GM04504 (cell line): ENCODE measurements at regions not wholly inside any gene's neighbourhood (a gene's known extent, or its start where the extent isn't known, plus 50 kb on each side); places are given as distances from the start of the nearest gene placed in this dataset.
"Not testable (repeated sequence)": the region's sequence is repeated elsewhere in the genome, so short reads cannot be mapped to it uniquely, and the experiment has no call there.

Source experiments
- DNase-seq: peaks from one replicate; pipeline ENCODE4 v3.0.0-alpha.2; 2012; ENCODE audit warnings: low read depth

DNA sequence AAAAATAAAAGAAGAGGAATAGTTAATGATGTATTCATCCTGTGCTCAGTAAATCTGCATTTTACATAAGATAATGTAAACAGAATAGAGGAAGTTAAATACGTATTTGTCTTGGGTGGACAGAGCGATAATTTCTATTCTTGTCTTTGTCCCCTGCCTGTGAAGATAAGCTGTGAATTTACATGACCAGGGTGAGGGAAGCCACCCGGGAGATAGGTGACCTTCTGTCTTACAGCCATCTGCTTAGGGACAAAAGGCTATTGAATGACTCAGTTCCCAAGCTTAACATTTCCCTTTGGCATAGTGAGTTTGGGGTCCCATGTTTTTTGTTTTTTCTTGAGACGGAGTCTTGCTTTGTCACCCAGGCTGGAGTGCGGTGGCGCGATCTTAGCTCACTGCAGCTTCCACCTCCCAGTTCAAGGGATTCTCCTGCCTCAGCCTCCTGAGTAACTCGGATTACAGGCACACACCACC lies 88.7 kb upstream of the KCTD7 start:
- DNase-seq, result no peak

DNA sequence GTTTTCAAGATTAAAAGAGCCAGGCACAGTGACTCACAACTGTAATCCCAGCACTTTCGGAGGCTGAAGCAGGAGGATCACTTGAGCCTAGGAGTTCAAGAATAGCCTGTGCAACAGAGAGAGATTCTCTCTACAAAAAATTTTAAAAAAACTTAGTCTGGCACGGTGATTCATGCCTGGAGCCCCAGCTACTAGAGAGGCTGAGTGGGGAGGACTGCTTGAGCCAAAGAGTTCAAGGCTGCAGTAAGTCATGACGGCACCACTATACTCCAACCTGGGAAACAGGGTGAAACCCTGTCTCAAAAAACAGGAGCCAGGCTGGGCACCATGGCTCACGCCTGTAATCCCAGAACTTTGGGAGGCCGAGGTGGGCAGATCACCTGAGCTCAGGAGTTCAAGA lies 86.6 kb upstream of the KCTD7 start:
- DNase-seq, result no peak

DNA sequence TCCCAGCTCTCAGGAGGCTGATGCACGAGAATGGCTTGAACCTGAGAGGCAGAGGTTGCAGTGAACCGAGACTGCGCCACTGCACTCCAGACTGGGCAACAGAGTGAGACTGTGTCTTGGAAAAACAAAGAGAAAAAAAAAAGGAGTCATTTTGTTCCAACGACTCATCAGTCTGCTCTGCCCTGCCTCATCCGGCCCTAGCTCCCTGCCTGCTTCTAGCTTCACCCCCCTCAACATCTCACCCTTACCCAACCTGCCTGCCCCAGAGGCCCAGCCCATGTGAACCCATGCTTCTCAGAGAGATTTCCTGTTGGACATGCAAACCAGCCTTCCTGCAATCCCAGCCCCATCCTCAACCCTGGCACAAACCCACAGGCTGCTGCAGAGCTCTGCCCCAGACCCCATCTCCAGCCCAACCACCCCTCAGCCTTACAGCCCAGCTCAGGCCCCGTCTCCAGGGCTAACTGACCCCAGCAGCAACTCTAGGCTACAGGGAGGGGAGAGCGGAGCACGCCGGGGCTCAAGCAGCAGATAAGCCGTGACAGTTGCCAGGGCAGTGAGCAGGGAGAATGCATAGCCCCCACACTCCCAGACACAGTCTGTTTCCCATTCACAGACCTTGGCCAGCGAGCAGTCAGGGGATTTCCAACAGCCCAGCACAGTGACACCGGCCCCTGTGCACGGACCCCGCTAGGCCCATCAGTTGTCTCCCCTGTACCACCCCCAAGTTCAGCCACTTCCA lies 86.0 kb upstream of the KCTD7 start:
- no peak for DNase-seq

DNA sequence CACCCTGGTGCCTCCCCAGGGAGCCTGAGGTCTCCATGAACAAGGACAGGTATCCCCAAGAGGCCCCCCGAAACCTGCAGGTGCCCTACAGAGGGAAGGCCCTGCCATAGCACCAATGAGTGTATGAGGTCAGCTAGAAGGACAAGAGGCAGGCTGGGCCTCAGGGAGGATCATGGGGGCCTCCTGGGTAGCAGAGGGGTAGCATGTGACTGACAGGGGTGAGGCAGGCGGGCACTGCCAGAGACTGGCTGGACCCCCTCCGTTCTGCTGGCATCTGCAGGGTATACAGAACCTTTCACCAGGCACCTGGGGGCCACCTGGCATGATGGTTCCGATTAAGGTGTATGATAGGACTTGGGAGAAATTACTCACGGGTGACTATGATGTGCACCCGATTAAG lies 79.2 kb upstream of the KCTD7 start:
- DNase-seq, result no peak

DNA sequence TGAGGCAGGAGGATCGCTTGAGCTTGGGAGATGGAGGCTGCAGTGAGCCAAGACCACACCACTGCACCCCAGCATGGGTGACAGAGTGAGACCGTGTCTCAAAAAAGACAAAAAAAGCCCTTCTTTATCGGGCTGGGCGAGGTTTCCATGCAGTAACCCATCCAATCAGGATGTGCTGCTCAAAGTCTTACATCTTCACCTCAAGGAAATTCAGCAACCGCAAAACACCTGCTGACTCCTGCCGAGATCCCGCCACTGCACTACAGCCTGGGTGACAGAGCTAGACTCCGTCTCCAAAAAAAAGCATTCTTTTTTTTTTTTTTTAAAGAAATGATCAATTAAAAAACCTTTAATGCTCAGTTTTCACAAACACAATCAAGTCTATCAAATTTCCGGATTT lies 75.7 kb upstream of the KCTD7 start:
- DNase-seq, result no peak

DNA sequence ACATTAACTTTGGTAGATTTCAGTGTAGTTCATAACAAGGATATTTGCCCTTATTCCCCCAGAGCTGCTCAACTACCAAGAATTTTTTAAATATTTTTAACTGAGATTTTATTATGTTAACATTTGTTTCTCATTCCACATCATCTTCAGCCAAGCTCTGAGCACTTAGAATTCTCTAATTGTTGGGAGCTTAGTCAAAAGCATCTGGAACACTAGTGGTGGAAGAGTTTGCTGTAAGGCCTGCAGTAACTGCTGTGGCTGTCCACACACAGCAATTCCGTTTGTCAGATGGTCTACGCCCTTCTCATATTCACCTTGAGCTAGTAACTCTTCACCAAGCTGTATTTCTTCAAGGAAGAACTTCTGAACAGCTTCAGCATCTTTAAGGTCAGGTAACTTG lies 75.0 kb upstream of the KCTD7 start:
- DNase-seq, result peak; percentile 62

DNA sequence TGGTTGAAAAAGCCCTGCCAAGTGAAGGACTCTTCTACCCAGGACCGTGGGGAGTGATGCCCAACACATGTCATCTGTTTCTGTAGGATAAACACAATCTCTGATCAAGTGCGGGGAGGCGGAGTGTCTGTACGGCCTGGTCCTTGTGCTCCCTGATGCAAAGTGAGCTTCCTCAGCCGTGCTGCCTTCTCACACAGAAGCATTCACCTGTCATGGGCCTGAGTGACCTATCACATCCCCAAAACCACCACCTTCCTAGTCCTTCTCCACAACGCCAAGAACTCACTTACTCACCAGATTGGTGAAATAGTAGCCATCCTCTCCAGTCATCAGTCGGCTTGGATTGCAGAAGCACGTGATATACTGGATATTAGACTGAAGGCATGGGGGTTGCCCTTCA lies 74.4 kb upstream of the KCTD7 start:
- not testable (repeated sequence) for DNase-seq

DNA sequence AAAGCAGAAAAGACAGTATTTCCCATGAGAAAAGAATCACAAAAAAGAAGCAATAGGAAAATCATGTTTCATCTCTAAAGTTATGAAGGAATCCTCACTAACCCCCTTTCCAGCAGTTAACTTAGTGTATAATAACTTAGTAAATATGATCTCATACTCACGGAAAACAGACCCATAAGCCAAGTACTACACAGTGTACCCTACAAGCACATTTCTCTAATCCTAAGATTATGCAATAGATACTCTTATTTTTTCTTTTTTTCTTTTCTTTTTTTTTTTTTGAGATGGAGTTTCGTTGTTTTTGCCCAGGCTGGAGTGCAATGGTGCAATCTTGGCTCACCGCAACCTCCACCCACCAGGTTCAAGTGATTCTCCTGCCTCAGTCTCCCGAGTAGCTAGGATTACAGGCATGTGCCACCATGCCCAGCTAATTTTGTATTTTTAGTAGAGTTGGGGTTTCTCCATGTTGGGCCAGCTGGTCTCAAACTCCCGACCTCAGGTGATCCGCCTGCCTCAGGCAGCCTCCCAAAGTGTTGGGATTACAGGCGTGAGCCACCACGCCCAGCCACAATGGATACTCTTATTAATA lies 73.7 kb upstream of the KCTD7 start:
- DNase-seq, result not testable (repeated sequence)

DNA sequence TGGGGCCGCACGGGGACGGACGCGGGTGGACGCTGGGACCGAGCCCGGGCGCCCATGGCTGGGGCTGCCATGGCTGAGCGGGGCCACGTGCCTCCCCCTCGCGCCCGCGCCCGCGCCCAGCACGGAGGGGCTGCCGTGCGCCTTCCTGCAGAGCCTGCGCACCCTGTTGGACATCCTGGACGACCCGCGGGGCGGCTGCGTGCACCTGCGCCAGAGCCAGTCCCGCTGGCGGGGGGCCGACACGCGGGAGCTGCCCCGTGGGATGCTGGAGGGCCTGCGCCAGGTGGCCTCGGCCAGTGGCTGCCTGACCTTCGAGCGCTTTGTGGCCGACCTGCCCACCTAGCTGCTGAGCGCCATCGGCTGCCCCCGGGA lies 72.5 kb upstream of the KCTD7 start:
- no peak for DNase-seq

DNA sequence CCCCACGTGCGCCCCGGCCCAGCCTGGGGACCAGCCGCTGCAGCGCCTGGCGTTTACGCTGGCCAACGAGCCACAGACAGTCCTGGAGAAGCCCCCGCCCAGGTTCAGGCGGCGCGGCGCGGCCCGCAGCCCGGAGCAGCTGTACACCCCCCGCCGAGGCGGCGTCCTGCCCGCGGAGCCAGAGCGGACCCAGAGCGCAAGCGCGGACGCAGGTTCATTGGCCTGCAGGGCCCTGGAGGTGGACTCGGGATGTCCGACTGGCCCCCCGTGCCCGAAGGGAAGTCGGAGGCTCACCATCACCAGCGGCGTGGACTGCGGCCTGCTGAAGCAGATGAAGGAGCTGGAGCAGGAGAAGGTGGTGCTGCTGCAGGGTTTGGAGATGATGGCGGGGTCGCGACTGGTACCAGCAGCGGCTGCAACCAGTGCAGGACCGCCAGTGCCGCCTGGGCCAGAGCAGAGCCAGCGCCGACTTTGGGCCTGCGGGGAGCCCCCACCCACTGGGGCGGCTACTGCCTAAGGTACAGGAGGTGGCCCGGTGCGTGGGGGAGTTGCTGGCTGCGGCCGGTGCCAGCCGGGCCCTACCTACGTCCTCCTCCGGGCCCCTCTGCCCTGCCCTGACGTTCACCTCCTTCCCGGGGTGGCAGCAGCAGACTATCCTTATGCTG lies 72.0 kb upstream of the KCTD7 start:
- no peak for DNase-seq

DNA sequence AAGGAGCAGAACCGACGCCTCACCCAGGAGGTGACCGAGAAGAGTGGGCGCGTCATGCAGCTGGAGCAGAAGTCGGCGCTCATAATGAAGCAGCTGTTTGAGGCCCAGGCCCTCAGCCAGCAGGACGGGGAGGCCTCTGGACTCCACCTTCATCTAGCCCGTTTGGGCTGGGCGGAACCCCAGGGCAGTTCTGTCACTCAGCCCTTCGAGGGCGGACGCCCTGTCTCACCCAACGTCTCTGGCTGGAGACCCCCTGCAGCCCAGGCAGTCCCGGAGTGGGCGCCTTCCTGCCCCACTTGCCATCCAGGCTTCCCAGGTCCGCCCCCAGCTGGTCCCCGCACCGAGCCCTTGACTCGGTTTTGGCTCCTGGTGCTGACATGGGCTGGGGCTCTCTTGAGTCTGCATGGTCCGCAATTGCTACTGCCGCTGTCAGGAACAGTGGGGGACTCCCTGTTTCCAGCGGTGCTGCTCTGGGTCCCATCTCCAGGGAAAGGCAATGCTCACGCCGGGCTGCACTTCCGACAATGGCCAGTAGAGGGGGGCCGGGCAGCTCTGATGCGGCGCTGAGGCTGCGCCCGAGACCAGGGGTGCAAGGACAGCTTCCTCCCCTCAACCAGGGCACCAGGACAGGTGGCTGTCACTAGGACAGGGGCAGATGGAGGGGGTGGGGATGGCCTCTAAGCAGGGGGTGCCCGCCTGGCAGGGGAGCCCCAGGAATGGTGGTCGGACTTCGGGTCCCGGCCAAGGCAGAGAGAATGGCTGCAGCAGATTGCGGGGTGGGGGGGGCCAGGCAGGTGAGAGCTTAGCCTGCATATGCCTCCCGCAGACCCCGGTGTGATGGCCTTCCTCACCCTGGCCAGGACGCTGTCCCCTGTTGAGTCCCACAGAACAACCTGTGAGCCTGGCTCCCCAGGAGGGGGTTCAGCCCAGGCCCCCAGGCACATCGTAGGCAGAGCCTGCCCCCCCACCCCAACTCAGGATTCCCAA lies 71.2 kb upstream of the KCTD7 start:
- no peak for DNase-seq

DNA sequence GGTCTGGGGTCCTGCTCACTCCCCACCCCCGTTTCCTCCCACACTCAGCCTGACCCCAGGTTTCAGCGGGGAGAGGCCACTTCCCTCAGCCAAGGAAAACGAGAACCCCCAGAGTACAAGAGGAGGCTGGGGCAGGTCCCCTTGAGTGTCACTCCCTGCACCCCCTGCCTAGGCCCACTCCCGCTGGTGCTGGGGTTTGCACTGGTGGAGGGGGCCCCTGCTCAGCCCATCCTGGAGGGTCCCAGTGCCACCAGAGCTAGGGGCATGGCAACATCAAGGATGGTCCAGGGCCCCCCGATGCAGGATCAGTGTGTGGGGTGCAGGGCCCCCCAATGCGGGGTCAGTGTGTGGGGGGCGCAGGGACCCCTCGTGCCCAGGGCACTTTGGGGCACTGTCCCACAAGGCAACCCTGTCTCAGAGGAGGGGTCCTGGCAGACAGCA lies 70.5 kb upstream of the KCTD7 start:
- DNase-seq, result no peak

DNA sequence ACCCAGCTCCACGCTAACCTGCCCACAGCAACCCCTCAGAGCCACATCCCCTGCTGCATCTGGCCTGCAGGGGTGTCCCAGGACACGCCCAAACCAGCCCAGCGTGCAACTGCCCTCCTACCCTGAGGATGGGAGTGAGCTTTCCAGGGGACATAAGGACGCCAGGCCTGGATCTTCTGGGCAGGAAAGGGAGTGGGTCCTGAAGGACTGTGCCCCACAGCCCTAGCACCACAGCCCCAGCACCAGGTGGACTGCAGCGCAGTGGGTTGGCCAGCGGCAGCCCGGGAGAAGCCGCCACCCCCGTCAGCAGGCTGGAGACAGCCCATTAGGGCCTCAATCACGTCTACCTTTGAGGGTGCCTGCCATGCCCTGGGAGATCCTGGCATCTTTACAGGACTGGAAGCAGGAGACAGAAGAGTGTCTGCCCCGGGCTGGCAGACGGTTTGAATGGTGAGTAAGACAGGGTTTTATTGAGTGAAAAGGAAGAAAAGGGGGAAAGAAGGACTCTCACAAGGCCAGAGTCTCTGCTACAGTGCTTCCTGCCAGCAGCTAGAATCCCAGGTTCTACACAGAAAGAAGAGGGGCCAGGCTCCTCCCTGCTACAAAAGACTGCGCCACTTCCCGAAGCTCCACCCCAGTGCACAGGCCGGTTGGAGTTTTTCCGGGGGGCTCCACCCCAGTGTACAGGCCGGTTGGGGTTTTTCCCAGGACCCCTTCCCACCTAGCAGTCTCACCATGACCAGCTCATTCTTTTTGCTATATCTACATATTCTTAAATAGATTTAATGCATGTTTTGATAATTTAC lies 69.8 kb upstream of the KCTD7 start:
- DNase-seq, result no peak

DNA sequence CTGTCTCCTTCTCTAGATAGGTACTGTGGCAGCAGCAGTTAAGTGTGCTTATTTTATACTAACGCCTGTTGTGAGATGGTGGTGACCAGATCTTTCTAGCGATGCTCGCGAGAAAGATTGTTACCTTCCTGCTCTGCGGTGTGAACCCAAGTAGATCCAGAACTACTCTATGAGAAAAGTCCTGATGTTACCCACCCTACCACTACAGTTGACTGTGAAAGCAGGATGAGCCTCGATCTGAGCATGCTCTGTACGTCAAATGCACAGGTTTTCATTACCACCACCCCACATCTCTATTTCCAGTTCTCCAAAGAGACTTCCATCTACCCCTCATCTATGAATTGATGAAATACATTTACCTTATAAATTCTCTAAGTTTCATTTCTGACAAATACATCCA lies 64.6 kb upstream of the KCTD7 start:
- DNase-seq, result no peak

DNA sequence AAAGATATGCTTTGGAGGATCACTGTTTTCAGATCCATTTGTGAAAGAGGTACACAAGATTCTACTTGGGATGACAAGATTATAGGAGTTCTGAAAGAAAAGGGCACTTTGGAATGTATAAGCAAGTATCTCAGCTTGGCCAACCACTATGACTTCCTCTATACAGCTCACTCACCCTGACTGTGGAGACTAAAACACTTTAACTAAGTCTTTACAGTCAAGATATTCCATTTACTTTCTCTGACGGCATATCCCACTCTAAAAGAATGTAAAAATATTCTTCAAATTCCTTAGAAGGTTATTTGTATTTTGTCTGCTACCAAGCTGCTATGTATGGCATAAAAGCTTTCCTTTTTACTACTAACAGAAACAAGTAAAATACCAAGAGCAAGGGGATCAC lies 58.5 kb upstream of the KCTD7 start:
- DNase-seq, result not testable (repeated sequence)

DNA sequence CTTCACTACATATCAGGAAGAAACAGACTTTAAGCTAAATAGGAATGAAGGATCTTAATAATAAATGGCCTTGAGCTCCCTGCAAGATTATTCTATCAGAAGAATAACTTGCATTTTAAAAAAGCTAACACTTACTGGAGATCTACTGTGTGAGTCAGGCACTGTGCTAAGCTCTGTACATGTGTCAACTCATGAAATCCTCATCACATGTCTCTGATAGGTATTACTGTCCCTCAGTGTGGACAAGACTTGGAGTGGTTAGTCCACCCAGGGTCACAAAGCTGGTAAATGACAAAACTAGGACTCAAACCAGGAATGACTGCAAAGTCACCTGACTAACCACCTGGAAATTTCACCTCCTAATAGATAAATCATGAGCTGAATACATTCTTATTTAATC lies 57.1 kb upstream of the KCTD7 start:
- DNase-seq, result no peak

DNA sequence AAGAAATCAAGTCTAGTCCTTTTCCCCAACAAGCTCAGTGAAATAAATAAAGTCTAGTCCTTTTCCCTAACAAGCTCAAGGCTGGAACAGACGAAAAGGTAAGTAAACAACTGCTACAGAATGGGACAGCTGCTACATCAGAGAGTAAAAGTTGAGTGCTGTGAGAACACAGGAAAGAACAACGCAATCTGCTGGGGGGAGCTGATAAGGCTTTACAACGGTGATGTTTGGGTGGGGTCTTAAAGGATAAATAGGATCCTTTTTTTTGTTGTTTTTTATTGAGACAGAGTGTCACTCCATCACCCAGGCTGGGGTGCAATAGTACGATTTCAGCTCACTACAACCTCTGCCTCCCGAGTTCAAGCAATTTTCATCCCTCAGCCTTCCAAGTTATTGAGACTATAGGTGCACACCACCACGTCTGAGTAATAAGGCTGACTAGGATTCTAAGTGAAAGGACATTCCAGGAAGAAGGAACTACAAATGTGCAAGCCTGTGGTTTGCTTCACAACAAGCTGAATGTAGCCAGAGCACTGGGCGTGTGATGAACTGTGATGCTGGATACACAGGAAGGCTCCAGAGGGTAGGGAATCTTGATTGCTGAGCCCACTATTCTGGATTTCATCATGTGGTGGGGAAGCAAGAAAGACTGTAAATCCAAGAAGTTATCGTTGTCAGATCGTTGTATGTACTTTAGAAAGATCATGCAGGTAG lies 54.7 kb upstream of the KCTD7 start:
- DNase-seq, result not testable (repeated sequence)

DNA sequence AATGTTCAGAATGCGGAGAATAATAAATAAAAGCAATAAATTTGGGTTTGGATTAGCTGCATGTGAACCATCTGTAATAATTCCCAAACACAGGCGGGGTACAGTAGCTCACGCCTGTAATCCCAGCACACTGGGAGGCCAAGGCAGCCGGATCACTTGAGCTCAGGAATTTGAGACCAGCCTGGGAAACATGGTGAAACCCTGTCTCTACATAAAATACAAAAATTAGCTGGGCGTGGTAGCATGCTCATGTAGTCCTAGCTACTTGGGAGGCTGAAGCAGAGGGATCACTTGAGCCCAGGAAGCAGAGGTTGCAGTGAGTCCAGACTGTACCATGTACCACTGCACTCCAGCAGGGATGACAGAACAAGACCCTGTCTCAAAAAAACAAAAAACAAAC lies 53.9 kb upstream of the KCTD7 start:
- DNase-seq, result not testable (repeated sequence)

DNA sequence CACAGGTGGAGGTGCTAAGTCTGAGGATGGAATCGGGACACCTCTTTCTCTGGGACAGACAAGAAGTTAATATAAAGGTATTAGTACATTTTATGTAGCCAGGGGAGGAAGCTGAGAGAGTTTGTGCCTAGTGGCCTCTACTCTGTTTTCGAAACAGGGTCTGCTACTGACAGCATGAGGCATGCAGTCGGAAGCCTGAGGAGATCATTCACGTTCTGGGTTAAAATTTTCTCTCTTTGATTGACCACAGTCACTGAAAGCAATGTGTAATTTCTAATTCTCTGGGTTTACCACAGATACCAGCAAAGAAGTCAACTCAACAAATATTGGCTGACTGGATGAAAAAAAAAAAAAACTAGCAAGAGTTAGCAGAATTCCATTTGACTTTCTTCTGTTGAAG lies 53.3 kb upstream of the KCTD7 start:
- no peak for DNase-seq

DNA sequence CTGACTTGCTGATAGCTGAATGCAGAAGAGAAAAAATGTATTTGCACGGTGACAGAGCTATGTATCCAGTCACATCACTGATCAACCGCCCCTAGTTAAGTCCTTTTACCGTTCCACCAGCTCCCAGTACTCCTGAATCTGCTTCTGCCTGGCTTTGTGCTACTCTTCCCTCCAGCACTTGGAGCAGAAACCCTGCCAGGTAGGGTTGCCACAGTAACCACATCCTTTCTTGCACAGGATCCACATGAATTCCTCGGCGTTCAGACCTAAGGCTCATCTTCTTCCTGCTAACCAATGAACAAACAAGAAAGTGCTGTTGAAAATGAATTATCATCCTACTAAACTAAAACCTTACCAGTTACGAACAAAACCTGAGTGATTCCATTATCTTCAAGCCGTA lies 52.0 kb upstream of the KCTD7 start:
- no peak for DNase-seq
